Left lung (tissue), 4 donors: ENCODE measurements at regions not wholly inside any gene's neighbourhood (a gene's known extent, or its start where the extent isn't known, plus 50 kb on each side); places are given as distances from the start of the nearest gene placed in this dataset.

Source experiments
- ATAC-seq: fragments of 200-7000 bp; cut with Tn5 transposase; one replicate; pipeline ENCODE4 v1.9.1; 2020; ENCODE audit warnings: moderate library complexity
- DNase-seq, 4 donors: peaks; one replicate each; pipeline ENCODE4 v3.0.0-alpha.2; 2013 to 2020
- H3K27ac ChIP-seq, 2 donors: fragments of 200-600 bp; sonication (generic) in 1 of 2; one replicate each; pipeline versions ENCODE4 v1.5.0 to v1.8.0; 2020 to 2021
- H3K27me3 ChIP-seq, 2 donors: fragments of 200-600 bp; sonication (generic) in 1 of 2; one replicate each; pipeline versions ENCODE4 v1.5.0 to v1.8.0; 2020 to 2021
- H3K36me3 ChIP-seq, 2 donors: fragments of 200-600 bp; sonication (generic) in 1 of 2; one replicate each; pipeline versions ENCODE4 v1.5.0 to v1.8.0; 2020 to 2021
- H3K4me1 ChIP-seq, 2 donors: fragments of 200-600 bp; one replicate each; pipeline ENCODE4 v1.8.0; 2021
- H3K4me3 ChIP-seq, 2 donors: fragments of 200-600 bp; sonication (generic) in 1 of 2; one replicate each; pipeline versions ENCODE4 v1.5.0 to v1.8.0; 2020 to 2021; ENCODE audit warnings: mild to moderate bottlenecking in 1 of 2
- H3K9me3 ChIP-seq, 2 donors: fragments of 200-600 bp; sonication (generic) in 1 of 2; one replicate each; pipeline versions ENCODE4 v1.5.0 to v1.8.0; 2020 to 2021
- intact Hi-C, 2 donors: fragments of 100-400 bp; cut with DNase I; formaldehyde crosslinking; loops; one replicate each; pipeline versions ENCODE4 v1.11.2 to v1.14.2; 2022
- TF ChIP-seq, protein P1 (sequence below), 2 donors: fragments of 200-600 bp; sonication (generic) in 1 of 2; IDR thresholded peaks; one replicate each; pipeline versions ENCODE4 v1.5.0 to v1.8.0; 2021; ENCODE audit warnings: antibody characterized with exemption in 2 of 2
- donor health status: DM: no; HTN: yes; CAD: no.
- donor health status: DM: no; HTN: no; CAD: no.

DNA sequence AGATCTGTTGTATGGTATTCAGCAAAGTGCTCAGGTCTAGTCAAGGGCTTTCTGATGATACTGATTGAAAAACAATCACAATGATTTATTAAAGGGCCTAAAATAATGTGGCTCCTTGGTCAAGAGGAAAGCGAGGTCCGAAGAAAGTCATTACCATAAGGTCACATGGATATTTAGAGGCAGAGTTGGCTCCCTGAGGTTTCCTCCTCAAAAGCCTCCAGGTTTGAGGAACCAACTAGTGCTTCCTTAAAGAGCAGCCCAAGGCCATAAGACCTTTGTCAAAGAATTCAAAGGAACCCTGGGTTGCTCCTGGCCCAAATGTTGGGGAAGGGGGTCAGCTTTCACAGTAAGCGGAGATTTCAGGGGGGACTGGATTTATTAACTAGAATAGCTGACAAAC lies 280.7 kb upstream of the ATP5MC3 start:
- peaks cover 0 to 6% of the 10 kb centered on the region in 2 donors for H3K9me3 ChIP-seq
- no peaks in the 10 kb centered on the region for H3K27me3 ChIP-seq
- intact Hi-C loops: no loop called here
- ATAC-seq: no peak
- H3K4me3 ChIP-seq: no peak overlapping the region
- H3K4me1 ChIP-seq: peaks cover 0 to 7% of the 10 kb centered on the region in 2 donors
- TF ChIP-seq, protein P1, sequence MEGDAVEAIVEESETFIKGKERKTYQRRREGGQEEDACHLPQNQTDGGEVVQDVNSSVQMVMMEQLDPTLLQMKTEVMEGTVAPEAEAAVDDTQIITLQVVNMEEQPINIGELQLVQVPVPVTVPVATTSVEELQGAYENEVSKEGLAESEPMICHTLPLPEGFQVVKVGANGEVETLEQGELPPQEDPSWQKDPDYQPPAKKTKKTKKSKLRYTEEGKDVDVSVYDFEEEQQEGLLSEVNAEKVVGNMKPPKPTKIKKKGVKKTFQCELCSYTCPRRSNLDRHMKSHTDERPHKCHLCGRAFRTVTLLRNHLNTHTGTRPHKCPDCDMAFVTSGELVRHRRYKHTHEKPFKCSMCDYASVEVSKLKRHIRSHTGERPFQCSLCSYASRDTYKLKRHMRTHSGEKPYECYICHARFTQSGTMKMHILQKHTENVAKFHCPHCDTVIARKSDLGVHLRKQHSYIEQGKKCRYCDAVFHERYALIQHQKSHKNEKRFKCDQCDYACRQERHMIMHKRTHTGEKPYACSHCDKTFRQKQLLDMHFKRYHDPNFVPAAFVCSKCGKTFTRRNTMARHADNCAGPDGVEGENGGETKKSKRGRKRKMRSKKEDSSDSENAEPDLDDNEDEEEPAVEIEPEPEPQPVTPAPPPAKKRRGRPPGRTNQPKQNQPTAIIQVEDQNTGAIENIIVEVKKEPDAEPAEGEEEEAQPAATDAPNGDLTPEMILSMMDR (IDR thresholded peaks at IDR 0.05): no peak
- DNase-seq: no peak
- H3K27ac ChIP-seq: peak overlapping the region in 1 of 2 donors; percentile 79
- no peaks in the 10 kb centered on the region for H3K36me3 ChIP-seq

DNA sequence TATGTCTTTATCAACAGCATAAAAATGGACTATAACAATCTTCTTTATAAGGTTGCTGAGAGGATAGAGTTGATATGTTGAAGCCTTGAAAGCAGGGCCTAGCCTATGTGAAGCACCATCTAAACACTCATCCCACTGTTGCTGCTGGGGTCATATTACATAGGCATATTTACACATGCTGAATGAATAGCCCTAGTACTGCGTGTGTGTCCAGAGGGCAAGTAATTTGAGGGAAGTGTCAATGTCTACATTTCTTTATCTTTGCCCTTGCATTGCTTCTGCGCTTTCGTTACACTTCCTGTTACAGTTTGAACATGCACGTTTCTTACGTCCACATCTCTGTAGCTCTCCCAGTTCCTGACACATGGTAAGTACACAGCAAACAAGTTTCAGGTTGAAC lies 280.3 kb upstream of the ATP5MC3 start:
- H3K27me3 ChIP-seq: no peaks in the 10 kb centered on the region
- H3K9me3 ChIP-seq: peaks cover 0 to 6% of the 10 kb centered on the region in 2 donors
- ATAC-seq (no peak), DNase-seq (no peak)
- H3K4me3 ChIP-seq: no peak overlapping the region
- intact Hi-C loops: no loop called here
- TF ChIP-seq, protein P1 (IDR thresholded peaks at IDR 0.05): no peak
- H3K27ac ChIP-seq: peak overlapping the region in 1 of 2 donors; percentile 79
- H3K4me1 ChIP-seq: peaks cover 0 to 7% of the 10 kb centered on the region in 2 donors
- no peaks in the 10 kb centered on the region for H3K36me3 ChIP-seq

DNA sequence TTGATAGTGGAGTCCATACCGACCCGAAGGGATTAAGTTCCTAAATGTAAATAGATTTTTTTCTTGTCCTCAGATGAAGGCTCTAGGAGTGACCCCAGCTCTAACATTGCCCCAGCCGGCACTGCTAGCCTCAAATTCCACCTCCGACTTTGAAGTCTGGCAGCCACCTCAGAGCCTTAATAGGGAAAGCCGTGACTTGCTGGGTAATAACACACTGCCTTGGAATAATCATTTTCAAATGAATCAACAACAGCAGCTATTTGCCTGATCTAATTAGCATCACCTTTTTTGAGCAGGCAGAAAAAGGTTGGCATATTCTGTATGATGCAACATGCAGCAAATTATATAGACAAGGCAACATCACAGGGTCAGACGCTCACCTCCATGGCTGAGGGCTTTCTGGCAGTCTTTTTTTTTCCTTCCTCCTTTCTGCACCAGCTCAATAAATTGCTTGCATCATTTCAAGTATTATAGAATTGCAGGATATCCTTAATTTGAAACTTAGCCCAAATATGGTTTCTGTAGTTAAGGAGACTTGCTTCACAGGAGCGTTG lies 276.5 kb upstream of the ATP5MC3 start:
- Histone ChIP-seq H3K36me3 (no peaks in the 10 kb centered on the region), H3K27me3 (no peaks in the 10 kb centered on the region), H3K4me1 (peaks cover 0 to 7% of the 10 kb centered on the region in 2 donors), H3K4me3 (no peak overlapping the region), H3K9me3 (peaks cover 0 to 6% of the 10 kb centered on the region in 2 donors), H3K27ac (peak overlapping the region in 1 of 2 donors; percentile 58)
- intact Hi-C loops: no loop called here
- TF ChIP-seq, protein P1 (IDR thresholded peaks at IDR 0.05): no peak
- DNase-seq: no peak
- no peak for ATAC-seq

DNA sequence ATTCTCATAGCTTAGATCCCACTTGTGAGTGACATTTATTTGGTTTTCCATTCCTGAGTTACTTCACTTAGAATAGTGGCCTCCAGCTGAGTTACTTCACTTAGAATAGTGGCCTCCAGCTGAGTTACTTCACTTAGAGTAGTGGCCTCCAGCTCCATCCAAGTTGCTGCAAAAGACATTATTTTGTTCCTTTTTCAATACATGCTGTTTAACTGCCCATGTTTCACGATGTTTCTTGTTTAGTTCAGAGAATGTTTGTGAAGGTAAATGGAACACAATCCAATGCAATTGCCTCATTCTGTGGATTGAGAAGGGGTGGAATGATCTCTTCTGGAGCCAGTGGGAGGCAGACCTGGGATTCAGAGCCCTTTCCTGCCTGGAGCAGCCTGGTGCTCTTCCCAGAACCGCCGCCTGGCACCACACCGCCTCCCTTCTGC lies 273.5 kb upstream of the ATP5MC3 start:
- intact Hi-C loops: no loop called here
- ATAC-seq (no peak), DNase-seq (no peak)
- H3K4me1 ChIP-seq: no peaks in the 10 kb centered on the region
- peaks cover 0 to 2% of the 10 kb centered on the region in 2 donors for H3K9me3 ChIP-seq
- H3K4me3 ChIP-seq: no peak overlapping the region
- no peaks in the 10 kb centered on the region for H3K27me3 ChIP-seq
- TF ChIP-seq, protein P1 (IDR thresholded peaks at IDR 0.05): no peak
- no peak overlapping the region for H3K27ac ChIP-seq
- no peaks in the 10 kb centered on the region for H3K36me3 ChIP-seq

DNA sequence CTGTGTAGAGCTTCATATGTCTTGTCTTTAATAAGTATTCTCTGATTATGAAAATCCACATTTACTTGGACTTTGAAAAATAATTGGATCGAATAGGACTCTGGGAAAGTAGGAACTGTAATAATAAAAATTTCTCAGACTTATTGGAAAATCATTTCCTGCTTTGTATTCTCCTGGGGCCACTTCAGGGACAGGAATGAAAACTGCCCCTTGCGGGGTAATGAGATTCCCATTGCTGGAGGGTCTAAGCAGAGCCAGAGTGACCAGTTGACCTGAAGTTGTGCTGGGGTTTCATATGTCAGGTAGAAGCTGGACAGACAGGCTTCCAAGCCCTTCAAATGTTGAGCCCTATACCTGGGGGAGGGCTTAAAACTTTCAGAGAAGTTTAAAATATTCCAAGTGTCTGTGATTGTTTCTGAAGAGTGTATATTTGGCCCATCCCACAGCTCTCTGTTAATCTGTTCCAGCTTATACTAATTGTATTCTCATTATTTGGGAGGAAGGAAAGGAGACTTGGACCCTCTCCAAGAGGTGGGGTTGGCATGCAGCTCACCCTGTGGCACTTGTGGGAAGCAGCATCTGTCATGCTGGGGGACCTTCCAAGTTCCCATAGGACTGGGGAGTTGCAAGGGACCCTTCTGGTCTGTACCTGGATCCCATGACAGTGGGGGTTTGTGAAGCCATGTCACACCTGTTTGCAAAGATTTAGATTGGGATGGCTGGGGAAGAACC lies 268.7 kb upstream of the ATP5MC3 start:
- Histone ChIP-seq H3K36me3 (no peaks in the 10 kb centered on the region), H3K9me3 (no peaks in the 10 kb centered on the region), H3K4me3 (no peak overlapping the region), H3K27ac (no peak overlapping the region), H3K4me1 (no peaks in the 10 kb centered on the region), H3K27me3 (no peaks in the 10 kb centered on the region)
- DNase-seq (no peak), ATAC-seq (no peak)
- TF ChIP-seq, protein P1 (IDR thresholded peaks at IDR 0.05): no peak
- intact Hi-C loops: no loop called here
